ENCODE measurements at regions not wholly inside any gene's neighbourhood (a gene's known extent, or its start where the extent isn't known, plus 50 kb on each side); places are given as distances from the start of the nearest gene placed in this dataset.

DNA sequence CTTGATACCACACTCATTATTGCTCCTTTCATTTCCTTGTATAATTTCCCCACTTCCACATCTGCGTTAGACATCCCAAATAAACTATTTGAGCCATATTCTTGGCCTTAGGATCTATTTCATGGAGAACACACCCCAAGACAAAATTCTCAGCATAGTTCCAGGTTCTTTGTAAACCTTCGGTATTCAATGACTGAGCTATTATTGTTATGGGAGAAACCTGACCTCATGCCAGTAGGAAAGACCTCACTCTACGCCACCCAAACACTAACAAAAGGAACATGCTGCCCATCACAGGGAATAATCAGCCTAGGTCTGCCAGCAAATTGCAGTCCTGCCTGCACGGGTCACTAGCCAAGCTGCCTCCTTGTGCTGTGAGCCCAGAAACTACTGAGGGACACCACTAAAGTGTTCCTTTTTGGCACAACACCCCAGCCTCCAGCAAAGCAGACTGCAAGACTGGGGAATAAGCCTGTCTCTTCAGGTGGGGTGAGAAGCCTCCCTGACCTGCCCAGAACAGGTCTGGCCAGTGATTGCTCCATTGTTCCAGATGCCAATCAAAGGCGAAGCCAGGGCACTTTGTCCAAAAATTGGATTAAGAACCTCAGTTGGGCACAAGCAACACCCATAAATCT lies 371.8 kb downstream of the MAFB start:
- ChIA-PET POLR2A (no interaction called here), CTCF (no interaction called here)
- H3K9me3 Mint-ChIP-seq, result peaks cover 2% of the 10 kb centered on the region
- no peak overlapping the region for H3K4me3 Mint-ChIP-seq
- intact Hi-C loops (cut with DNase I, micrococcal nuclease), result no loop called here
- Histone ChIP-seq H3K27me3 (ENCODE audit: control insufficient read depth in 1 of 2, insufficient read depth in 2 of 2, low read length in 2 of 2) (no peaks in the 10 kb centered on the region), H3K4me1 (ENCODE audit: insufficient read depth, low read length) (no peaks in the 10 kb centered on the region), H3K27ac (ENCODE audit: low read depth in 1 of 2, low read length in 2 of 2) (no peak overlapping the region), H3K9me3 (ENCODE audit: control insufficient read depth in 1 of 2, insufficient read depth in 1 of 2, low read length in 2 of 2) (peaks cover 0 to 5% of the 10 kb centered on the region in 2 experiments), H3K4me3 (ENCODE audit: low read length) (no peak overlapping the region), H3K36me3 (ENCODE audit: insufficient read depth, low read length) (no peaks in the 10 kb centered on the region)
- H3K36me3 Mint-ChIP-seq (ENCODE audit: low read depth), result no peaks in the 10 kb centered on the region
- TF ChIP-seq, protein P1, sequence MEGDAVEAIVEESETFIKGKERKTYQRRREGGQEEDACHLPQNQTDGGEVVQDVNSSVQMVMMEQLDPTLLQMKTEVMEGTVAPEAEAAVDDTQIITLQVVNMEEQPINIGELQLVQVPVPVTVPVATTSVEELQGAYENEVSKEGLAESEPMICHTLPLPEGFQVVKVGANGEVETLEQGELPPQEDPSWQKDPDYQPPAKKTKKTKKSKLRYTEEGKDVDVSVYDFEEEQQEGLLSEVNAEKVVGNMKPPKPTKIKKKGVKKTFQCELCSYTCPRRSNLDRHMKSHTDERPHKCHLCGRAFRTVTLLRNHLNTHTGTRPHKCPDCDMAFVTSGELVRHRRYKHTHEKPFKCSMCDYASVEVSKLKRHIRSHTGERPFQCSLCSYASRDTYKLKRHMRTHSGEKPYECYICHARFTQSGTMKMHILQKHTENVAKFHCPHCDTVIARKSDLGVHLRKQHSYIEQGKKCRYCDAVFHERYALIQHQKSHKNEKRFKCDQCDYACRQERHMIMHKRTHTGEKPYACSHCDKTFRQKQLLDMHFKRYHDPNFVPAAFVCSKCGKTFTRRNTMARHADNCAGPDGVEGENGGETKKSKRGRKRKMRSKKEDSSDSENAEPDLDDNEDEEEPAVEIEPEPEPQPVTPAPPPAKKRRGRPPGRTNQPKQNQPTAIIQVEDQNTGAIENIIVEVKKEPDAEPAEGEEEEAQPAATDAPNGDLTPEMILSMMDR (IDR thresholded peaks at IDR 0.05), result no peak
- ATAC-seq (ENCODE audit: poor library complexity) (no peak), DNase-seq (no peak)
- H3K27me3 Mint-ChIP-seq, result no peaks in the 10 kb centered on the region
- H3K4me1 Mint-ChIP-seq (ENCODE audit: low read depth), result no peaks in the 10 kb centered on the region
- H3K27ac Mint-ChIP-seq, result no peak overlapping the region

DNA sequence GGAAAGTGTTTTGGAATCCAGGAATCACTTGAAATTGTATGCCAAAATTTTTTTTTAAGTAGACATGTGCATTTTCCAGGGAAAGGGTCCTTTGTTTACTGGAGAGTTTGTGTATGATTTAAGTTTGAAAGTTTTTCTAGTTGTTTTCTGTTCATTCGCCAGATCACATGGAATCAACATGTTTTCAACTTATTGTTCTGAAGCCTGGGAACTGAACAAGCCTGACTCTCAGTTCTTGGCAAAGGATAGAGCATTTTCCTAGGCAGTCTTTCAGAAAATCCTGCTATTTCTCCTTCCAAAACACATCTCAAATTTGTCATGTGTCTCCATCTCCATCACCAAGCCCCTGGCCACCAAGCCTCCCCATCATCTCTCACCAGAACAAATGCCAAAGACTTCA lies 374.8 kb downstream of the MAFB start:
- intact Hi-C loops (cut with DNase I, micrococcal nuclease), result no loop called here
- Histone ChIP-seq H3K27ac (ENCODE audit: low read depth in 1 of 2, low read length in 2 of 2) (no peak overlapping the region), H3K9me3 (ENCODE audit: control insufficient read depth in 1 of 2, insufficient read depth in 1 of 2, low read length in 2 of 2) (peaks cover 0 to 5% of the 10 kb centered on the region in 2 experiments), H3K4me1 (ENCODE audit: insufficient read depth, low read length) (no peaks in the 10 kb centered on the region), H3K27me3 (ENCODE audit: control insufficient read depth in 1 of 2, insufficient read depth in 2 of 2, low read length in 2 of 2) (no peaks in the 10 kb centered on the region), H3K36me3 (ENCODE audit: insufficient read depth, low read length) (no peaks in the 10 kb centered on the region), H3K4me3 (ENCODE audit: low read length) (no peak overlapping the region)
- POLR2A ChIA-PET, result no interaction called here
- Mint-ChIP-seq H3K9me3 (peaks cover 3% of the 10 kb centered on the region), H3K36me3 (ENCODE audit: low read depth) (no peaks in the 10 kb centered on the region), H3K27me3 (no peaks in the 10 kb centered on the region), H3K4me1 (ENCODE audit: low read depth) (no peaks in the 10 kb centered on the region), H3K27ac (no peak overlapping the region), H3K4me3 (no peak overlapping the region)
- DNase-seq (no peak), ATAC-seq (ENCODE audit: poor library complexity) (no peak)
- TF ChIP-seq, protein P1 (IDR thresholded peaks at IDR 0.05), result no peak
- CTCF ChIA-PET, result no interaction called here

DNA sequence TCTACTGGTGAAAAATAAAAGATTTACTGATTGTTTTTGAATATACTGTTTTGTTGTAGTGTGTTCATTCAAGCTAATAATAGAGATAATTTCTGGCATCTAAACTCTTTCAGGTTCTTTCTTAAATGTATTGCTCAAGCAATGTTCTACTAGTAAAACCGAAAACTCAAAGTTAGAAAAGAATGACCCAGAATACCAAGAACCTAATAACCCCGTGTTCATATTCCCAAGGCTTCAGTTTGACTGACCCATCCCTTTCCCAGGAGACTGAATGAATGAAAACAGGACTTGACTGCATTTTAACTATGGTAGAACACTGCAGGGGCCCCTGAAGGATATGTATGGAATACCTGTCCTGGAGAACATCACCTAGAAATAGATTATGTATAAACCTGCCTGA lies 375.3 kb downstream of the MAFB start:
- H3K36me3 Mint-ChIP-seq (ENCODE audit: low read depth), result no peaks in the 10 kb centered on the region
- ChIA-PET POLR2A (no interaction called here), CTCF (no interaction called here)
- H3K9me3 Mint-ChIP-seq, result peaks cover 3% of the 10 kb centered on the region
- Histone ChIP-seq H3K4me3 (ENCODE audit: low read length) (no peak overlapping the region), H3K27me3 (ENCODE audit: control insufficient read depth in 1 of 2, insufficient read depth in 2 of 2, low read length in 2 of 2) (no peaks in the 10 kb centered on the region), H3K27ac (ENCODE audit: low read depth in 1 of 2, low read length in 2 of 2) (no peak overlapping the region), H3K36me3 (ENCODE audit: insufficient read depth, low read length) (no peaks in the 10 kb centered on the region), H3K4me1 (ENCODE audit: insufficient read depth, low read length) (no peaks in the 10 kb centered on the region), H3K9me3 (ENCODE audit: control insufficient read depth in 1 of 2, insufficient read depth in 1 of 2, low read length in 2 of 2) (peaks cover 0 to 5% of the 10 kb centered on the region in 2 experiments)
- H3K4me1 Mint-ChIP-seq (ENCODE audit: low read depth), result no peaks in the 10 kb centered on the region
- no peak for DNase-seq
- no peak overlapping the region for H3K4me3 Mint-ChIP-seq
- intact Hi-C loops (cut with DNase I, micrococcal nuclease), result no loop called here
- TF ChIP-seq, protein P1 (IDR thresholded peaks at IDR 0.05), result no peak
- ATAC-seq (ENCODE audit: poor library complexity), result no peak
- no peaks in the 10 kb centered on the region for H3K27me3 Mint-ChIP-seq
- no peak overlapping the region for H3K27ac Mint-ChIP-seq
